HG02943 (cell line): ENCODE measurements at regions not wholly inside any gene's neighbourhood (a gene's known extent, or its start where the extent isn't known, plus 50 kb on each side); places are given as distances from the start of the nearest gene placed in this dataset.
"Not testable (repeated sequence)": the region's sequence is repeated elsewhere in the genome, so short reads cannot be mapped to it uniquely, and the experiment has no call there.

Experiments used
- ATAC-seq: cut with Tn5 transposase; IDR thresholded peaks from one replicate; pipeline ENCODE4 v1.9.1; 2021; ENCODE audit warnings: mild to moderate bottlenecking, low read depth, moderate library complexity; ENCODE audit not compliant: unreplicated experiment

DNA sequence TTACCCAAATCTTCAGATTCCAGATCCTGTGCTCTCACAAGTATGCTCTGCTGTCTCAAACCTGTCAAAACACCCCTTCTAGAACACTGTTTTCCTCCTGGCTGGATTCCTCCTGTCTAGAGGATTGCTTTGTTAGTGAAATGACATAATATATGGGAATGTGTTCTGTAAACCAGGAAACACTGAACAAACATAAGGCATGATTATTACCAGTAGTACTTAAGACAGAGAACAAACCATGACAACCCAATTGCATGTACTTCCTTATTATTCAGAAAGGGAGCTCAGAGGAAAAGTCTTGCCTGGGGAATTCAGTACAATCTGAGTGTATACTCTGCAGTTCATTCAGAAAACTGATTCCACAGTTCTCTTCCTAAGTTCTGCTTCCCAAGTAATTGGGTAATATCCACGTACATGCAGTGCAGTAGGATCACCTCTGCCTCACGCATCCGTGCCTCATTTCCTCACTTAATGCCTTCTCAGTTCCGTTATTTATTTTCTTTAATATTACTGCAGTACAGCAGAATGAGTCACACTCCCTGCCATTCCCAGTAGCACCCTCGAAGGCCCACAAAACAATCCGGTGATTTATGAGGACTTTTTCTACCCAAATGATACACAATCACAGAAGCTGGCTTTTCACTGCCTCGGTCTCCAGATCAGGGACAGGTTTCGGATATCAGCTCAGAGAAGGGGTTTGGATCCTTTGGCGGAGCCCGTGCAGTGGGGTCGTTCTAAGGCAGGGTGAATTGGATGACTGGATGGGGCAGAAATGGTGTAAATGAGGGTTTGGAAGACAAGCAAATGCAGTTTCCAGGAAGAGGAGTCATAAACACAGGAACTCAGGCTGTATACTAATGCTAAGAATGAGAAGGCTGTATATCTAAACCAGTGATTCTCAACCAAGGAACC, 896.9 kb downstream of the KCNA4 start:
- no peak for ATAC-seq

DNA sequence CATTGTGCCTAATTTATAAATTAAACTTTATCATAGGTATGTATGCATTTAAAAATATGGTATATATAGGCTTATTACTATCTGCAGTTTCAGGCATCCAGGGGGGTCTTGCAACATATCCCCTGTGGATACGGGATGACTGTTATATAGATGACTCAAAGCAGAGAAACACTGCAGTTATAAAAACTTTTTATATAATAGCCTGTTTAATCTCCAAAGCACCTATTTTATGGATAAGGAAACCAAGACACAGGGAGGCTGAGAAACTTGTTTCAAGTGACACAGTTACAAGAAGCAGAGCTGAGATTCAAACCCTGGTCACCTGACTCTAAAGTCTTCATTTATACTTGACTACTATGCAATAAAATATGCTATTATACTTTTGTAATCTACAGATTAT, 897.7 kb downstream of the KCNA4 start:
- no peak for ATAC-seq

DNA sequence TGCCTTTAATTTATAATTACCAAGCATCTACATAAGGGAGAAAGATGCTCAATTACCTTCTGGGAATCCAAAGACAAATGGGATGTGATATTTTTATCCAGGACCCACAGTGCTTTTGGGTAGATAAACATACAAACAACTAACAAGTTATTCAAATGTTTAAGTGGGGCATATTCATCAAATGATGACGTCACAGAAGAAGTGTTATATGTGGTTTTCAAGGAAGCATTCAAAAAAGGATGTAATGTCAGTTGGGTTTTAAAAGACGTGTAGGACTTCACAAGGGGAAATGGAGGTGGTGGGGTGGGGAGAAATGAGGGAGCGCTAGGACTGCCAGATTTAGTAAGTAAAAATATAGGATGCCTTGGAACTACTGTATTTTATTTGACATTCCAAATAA, 915.9 kb downstream of the KCNA4 start:
- ATAC-seq = no peak

DNA sequence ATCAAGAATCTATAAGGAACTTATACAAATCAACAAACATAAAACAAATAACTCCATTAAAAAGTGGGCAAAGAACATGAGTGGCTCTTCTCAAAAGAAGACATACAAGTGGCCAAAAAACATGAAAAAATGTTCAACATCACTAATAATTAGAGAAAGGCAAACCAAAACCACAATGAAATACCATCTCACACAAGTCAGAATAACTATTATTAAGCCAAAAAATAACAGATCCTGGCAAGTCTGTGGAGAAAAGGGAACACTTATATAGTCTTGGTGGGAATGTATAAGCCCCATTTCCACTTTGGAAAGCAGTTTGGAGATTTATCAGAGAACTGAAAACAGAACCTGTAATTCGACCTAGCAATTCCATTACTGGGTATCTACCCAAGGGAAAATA, 921.0 kb downstream of the KCNA4 start:
- ATAC-seq = no peak

DNA sequence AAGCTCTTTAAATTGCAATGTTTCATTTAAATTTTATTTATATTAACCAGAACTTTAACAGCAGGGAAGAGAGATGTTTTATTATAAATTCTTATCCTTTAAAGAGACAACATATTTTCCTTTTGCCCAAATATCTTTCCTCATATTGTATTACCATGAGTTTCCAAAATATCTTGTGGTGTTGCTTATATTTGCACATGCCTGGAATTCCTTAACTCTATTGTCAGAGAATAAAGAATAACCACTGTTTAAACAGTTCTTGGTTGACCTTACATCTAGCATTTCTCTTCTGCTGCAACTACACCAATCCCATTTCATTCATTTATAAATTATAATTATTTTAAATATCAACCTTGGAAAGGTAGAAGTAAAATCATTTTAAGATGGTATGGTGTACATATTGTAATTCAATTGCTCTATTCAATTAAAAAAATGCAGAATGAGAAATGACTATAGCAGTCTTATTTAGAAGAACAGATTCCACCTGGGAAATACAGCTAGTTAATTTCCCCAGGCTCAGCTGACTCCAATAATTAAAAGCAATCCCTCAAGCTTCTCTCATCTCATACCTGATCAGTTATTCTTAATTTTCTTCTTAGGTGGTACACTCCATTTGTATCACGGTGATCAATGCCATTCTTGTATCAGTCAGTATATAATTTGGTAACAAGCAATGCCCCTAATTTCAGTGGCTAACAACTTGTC, 923.3 kb downstream of the KCNA4 start:
- ATAC-seq = no peak

DNA sequence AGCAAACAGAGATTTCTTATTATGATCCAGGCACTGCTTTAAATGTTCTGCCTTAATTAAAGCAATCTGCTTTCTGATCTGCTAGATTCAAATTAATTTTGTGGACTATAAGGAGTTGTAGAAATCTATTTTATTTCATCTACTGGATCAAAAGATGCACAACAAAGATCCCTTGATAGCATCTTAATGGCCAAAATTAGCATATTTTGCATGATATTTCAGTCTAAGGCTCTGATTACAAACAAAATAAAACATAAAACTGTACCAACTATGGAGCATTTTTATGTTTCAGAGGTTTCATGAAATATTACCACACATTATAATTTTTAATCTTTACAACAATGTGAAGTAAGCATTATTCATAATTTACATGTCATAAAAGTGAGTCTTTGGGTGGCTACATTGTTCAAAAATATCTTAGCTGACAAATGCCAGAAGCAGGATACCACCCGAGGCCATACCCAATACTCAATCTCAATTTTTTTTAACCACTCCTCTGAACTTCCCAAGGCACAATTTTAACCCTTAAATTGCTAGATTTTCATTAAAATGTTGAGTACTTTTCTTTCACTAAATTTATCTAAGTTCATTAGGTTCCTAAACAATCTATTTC, 929.5 kb downstream of the KCNA4 start:
- ATAC-seq = no peak

DNA sequence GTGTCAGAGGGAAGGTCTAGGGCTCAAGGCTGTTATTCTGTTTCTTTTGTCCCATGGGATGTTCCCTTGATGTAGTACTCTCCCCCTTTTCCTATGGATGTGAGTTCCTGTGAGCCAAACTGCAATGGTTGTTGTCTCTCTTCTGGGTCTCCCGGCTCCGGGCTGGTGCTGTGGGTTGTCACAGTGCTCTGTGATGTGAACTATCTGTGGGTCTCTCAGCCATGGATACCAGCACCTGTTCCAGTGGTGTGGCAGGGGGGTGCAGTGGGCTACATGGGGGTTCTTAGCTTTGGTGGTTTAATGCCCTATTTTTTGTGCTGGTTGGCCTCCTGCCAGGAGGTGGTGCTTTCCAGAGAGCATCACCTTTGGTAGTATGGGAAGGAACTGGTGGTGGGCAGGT, 941.1 kb downstream of the KCNA4 start:
- no peak for ATAC-seq

DNA sequence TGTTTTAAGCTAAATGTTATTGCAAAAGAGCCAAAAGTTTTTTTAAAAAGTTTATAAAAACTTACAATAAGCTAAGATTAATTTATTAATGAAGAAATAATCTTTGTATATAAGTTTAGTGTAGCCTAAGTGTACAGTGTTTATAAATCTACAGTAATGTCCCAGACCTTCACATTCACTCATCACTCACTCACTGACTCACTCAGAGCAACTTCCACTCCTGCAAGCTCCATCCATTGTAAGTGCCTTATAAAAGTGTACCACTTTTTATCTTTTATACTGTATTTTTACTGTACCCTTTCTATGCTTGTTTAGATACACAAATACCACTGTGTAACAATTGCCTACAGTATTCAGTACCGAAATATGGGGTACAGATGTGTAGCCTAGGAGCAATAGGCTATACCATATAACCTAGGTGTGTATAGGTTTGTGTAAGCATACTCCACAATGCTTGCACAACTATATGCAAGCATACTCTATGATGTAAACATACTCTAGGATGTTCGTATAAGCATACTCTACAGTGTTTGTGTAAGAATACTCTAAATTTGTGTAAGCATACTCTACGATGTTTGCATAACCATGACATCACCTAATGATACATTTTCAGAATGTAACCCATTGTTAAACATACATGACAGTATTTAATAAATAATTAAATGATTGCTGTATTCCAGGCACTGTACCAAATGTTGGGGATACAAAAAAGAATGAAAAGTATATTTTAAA, 953.0 kb downstream of the KCNA4 start:
- ATAC-seq = no peak

DNA sequence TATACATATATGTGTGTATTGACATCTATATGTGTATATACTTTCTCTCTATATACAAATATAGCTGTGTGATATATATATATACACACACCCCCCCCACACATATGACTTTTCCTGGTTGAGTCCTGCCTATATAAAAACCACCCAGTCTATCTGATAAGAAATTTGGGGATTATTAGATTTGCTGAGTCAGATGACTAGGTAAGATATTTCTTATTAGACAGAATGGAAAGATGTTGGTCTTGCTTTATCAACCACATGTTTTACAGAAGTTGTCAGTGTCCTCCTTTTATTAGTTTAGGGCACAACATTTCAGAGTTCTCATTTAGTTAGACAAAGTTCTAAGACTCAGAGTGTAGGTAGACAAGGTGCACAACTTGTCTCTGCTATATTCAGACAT, 953.3 kb downstream of the METTL15 start:
- no peak for ATAC-seq

DNA sequence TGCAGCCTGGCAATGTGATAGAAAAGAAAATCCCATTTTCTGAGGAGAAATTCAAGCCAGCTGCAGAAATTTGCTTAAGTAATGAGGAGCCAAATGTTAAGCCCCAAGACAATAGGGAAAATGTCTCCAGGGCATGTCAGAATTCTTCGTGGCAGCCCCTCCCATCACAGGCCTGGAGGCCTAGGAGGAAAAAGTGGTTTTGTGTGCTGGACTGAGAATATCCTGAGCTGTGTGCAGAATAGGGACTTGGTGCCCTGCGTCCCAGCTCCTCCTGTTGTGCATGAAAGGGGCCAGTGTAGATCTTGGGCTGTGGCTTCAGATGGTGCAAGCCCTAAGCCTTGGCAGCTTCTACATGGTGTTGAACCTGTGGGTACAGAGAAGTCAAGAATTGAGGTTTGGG, 948.3 kb downstream of the METTL15 start:
- ATAC-seq = not testable (repeated sequence)

DNA sequence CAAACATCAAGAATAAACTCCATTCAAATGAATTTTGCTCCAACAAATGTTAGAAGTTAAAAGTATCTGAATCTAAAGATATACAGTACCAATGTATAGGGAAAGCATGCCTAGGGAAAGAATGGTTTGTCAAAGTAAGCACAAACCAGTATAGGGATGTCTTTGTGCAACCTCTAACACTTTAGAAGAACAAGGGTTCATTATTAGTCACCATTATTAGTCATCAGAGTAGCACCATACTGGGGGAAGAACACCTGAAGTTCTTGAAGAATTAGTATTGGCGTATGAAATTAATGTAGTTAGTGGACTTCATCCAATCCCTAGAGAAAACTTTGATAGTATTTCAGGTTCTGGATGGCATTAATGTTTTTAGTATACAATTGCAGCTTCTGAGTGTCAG, 943.7 kb downstream of the METTL15 start:
- no peak for ATAC-seq

DNA sequence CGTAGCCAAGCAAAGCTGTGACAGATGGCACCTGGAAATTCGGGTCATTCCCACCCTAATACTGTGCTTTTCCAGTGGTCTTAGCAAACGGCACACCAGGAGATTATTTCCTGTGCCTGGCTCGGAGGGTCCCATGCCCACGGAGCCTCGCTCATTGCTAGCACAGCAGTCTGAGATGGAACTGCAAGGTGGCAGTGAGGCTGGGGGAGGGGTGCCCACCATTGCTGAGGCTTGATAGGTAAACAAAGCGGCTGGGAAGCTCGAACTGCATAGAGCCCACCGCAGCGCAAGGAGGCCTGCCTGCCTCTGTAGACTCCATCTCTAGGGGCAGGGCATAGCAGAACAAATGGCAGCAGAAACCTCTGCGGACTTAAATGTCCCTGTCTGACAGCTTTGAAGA, 942.8 kb downstream of the METTL15 start:
- not testable (repeated sequence) for ATAC-seq

DNA sequence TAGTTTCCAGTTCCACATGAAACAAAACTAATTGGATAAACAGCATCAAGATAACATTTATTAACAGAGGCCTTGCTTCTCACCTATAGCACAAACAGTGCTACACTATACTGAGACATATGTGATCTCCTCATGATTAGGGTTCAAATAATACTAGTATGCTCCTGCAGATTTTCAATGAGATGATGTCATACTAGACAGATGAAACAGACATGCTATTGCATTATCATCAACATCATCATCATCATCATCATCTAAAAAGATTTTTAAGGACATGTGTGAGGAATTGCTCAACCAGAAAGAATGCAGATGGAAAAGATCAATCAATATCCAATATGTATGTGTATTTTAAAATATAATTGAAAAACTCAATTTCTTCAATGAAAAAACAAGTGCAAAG, 932.3 kb downstream of the METTL15 start:
- ATAC-seq = no peak

DNA sequence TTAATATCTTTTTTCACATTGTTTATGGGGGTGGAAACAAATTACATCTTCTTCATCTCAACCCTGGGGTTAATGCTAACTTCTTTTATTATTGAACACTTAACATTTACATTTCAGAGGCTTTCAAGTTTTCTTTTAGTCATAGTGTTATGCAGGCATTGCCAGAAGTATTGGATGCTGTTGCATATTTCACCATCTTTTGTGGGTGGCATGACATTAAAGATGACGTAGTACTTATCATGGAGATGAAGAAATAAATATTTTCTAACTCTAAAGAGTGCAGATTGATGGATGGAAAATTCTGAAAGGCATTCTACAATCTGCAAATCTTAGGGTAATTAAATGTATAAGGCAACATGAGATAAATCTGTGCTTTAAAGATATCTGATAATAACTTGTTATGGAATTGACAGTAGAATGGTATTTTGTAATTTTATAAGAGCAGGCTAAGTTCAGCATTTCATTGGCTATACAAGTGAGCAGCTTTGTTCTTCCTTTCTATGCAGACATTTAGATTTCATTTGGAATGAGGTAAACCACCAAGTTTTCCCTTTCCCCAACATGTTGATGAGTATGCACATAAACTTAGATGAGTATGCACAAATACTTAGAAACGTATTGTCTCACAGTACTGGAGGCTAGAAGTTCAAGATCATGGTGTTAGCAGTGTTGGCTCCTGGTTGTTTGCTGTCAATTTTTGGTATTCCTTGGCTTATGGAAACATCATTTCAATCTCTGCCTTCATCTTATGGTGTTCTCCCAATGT, 924.4 kb downstream of the METTL15 start:
- ATAC-seq = no peak

DNA sequence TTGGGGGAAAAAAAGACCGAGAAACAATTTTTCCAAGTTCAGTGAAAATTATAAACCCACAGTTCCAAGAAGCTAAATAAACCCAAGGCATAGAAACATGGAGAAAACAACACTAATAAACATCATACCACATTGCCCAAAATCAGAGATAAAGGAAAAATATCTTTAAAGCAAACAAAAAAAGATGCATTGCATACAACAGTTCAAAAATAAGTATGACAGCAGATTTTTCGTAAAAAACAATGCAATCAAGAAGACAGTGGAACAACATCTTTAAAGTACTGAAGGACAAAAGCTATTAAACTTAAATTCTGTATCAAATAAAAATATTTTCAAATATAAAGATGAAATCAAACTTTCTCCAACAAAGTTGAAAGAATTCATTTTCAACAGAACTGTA, 921.3 kb downstream of the METTL15 start:
- no peak for ATAC-seq

DNA sequence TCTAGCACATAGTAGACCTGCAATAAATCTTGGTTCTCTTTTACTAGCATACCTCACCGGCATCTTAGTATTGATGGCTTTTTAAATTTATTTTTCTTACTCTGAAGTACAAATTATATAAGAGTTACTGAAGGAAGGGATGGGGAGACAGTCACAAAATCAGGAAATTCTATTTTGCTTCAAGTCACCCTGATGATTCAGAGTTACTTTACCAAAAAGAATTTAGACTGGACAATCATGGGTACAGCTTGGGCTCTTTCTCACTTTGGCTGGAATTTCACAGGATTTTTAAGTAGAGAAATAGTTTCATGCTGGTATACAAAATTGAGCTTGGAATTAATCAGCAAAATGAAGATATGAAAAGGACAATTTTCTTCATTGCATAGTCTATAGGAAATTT, 919.2 kb downstream of the METTL15 start:
- no peak for ATAC-seq

DNA sequence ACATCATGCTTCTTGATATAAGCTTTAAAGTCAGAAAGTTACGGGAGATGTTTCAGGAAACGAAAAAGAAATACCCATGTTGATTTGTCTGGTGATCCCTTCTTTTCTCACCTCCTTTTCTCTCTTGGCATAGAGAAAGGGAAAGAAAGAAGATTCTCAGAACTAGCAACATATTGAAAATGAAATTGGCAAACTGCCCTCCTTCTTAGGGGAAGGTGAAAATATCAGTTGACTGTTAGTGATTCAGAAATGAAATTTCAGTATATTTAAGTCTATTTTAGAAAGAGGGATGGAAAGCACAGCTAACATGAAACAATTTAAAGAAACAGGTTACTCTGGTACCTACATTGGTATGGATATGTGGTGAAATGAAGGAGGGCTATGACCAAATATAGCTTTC, 918.1 kb downstream of the METTL15 start:
- ATAC-seq = no peak

DNA sequence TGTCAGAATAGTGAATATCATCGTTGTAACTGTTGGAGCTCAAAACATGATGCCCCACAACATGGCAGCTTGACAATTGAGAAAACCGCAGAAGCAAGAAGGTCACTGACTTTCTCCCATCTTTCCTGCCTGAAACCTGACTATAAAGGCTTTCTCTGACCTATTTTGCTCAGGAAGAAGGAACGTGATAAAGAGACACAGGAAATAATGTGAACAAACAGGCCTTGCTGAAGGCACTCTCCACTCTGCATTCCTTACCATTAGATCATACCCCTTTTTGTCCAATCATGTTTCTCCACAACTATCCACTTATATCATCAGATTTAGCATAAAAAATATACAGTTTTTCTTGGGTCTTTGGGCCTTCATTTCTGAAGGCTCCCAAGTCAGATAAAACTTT, 916.8 kb downstream of the METTL15 start:
- no peak for ATAC-seq

DNA sequence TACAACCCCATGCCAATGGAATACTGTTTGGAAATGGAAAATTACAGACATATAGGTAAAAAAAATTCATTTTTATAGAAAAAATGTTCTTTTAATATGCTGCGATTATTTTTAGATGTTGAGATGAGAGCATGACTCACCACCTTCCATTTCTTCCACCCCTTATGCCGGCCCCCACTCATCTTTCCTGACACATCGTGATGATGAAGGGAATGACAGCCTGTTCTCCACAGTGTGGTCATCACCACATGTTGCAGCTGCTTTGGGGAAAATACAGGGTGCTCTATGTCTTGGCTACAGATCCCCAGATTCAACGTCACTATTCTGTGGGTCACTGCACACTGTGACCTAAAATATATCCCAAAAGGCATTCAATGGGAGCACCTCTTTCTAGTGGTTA, 916.2 kb downstream of the METTL15 start:
- no peak for ATAC-seq

DNA sequence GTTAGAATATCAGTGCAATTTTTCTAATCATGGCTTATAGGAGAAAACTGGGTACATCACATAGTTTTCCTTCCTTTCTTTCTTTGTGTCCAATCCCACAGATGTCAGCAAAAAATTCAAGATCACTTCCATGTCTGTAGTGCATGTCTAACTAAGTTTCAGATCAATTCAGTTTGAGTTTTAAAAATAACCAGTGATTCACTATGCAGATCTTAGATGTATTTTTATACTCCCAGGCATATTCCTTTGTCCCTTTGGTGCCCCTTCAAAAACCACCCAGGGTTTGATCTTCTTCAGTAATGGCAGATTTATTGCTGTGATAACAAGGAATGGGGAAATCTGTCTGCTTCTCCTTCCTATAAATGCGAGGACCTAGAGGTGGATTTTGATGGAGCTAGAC, 915.6 kb downstream of the METTL15 start:
- no peak for ATAC-seq
